Lower leg skin (tissue), 3 donors: ENCODE measurements at regions not wholly inside any gene's neighbourhood (a gene's known extent, or its start where the extent isn't known, plus 50 kb on each side); places are given as distances from the start of the nearest gene placed in this dataset.

Experiments
- POLR2A ChIP-seq, 2 donors: fragments of 450-650 bp; IDR thresholded peaks; one replicate each; pipeline ENCODE4 v1.6.1; 2016 to 2017; ENCODE audit warnings: antibody characterized with exemption in 2 of 2, mild to moderate bottlenecking in 1 of 2, moderate library complexity in 1 of 2
- TF ChIP-seq, protein P1 (sequence below), 3 donors: fragments of 450-650 bp; IDR thresholded peaks; one replicate each; pipeline ENCODE4 v1.5.1; 2016; ENCODE audit warnings: antibody characterized with exemption in 3 of 3, mild to moderate bottlenecking in 3 of 3, moderate library complexity in 2 of 3

GRCh38 chr15:87135109-87135508 is 1055.4 kb downstream of the AGBL1 start:
- TF ChIP-seq, protein P1, sequence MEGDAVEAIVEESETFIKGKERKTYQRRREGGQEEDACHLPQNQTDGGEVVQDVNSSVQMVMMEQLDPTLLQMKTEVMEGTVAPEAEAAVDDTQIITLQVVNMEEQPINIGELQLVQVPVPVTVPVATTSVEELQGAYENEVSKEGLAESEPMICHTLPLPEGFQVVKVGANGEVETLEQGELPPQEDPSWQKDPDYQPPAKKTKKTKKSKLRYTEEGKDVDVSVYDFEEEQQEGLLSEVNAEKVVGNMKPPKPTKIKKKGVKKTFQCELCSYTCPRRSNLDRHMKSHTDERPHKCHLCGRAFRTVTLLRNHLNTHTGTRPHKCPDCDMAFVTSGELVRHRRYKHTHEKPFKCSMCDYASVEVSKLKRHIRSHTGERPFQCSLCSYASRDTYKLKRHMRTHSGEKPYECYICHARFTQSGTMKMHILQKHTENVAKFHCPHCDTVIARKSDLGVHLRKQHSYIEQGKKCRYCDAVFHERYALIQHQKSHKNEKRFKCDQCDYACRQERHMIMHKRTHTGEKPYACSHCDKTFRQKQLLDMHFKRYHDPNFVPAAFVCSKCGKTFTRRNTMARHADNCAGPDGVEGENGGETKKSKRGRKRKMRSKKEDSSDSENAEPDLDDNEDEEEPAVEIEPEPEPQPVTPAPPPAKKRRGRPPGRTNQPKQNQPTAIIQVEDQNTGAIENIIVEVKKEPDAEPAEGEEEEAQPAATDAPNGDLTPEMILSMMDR (IDR thresholded peaks at IDR 0.05), result no peak
- no peak for TF ChIP-seq POLR2A (IDR thresholded peaks at IDR 0.05)
